GM21381 (cell line): ENCODE measurements at regions not wholly inside any gene's neighbourhood (a gene's known extent, or its start where the extent isn't known, plus 50 kb on each side); places are given as distances from the start of the nearest gene placed in this dataset.

Experiments
- ATAC-seq: cut with Tn5 transposase; IDR thresholded peaks from one replicate; pipeline ENCODE4 v1.9.1; 2021; ENCODE audit warnings: mild to moderate bottlenecking, moderate library complexity; ENCODE audit not compliant: unreplicated experiment

GRCh38 chr4:34619531-34620162 is 1624.7 kb downstream of the ARAP2 start:
- ATAC-seq: no peak

- no peak for ATAC-seq
Observed at GRCh38 chr4:34628471-34628870, 1615.8 kb downstream of the ARAP2 start.

DNA sequence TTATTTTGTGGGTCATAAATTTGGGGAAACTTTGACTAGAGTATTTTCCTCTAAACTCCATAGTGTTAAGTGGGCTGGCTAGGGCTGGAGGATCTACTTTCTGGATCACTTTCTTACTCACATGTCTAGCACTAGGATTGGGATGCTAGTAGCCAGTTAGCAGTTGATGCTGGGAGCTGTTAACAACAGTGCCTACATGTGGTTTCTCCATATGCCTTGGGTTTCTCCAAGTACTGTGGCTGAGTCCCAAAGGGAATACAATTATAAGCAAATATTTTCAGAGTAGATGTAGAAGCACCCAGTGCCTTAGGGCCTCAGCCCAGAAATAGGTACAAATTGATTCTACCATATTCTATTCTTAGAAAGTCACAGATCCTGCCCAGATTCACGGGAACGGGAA is 1614.9 kb downstream of the ARAP2 start:
- ATAC-seq: no peak

- ATAC-seq: no peak
Observed at GRCh38 chr4:34633241-34633640, 1611.1 kb downstream of the ARAP2 start.

GRCh38 chr4:34636623-34637022 is 1607.7 kb downstream of the ARAP2 start:
- no peak for ATAC-seq

DNA sequence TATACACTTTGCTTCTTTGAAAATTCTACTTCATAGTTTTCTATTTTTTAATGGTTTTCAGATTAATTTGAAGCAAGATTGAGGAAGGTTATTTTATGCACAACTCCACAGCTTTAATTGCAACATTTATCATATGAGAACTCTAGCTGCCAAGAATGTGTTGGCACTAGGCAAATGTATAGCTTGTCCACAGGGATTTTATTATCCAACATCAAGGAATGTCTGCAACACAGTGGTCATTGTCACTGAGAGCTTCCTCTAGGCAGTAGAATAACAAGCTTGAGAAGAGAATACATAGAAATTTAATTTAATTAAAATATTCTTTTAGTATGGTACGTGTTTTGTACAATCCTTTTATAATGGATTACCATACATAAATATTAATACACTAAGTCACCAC is 1600.8 kb downstream of the ARAP2 start:
- ATAC-seq: no peak

- ATAC-seq: no peak
Observed at GRCh38 chr4:34644579-34645115, 1599.7 kb downstream of the ARAP2 start.

DNA sequence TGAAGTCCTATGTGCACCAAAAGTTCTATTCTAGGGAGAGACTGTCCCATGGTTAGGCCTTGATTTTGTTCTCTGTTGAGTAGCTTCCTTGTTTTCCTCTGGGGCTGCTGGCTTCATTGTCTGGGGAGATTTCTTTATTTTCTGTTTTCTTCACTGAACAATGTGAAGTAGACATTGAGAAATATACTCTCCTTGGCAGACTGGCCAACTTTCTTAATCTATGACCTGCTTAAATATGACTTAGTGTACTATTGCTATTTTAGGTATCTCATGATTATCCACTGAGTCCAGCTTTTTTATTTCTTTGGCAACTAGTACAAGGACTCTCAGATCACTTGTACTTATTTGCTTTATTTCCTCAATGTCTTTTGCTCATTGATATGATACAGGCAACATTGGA is 1594.6 kb downstream of the ARAP2 start:
- ATAC-seq: no peak

DNA sequence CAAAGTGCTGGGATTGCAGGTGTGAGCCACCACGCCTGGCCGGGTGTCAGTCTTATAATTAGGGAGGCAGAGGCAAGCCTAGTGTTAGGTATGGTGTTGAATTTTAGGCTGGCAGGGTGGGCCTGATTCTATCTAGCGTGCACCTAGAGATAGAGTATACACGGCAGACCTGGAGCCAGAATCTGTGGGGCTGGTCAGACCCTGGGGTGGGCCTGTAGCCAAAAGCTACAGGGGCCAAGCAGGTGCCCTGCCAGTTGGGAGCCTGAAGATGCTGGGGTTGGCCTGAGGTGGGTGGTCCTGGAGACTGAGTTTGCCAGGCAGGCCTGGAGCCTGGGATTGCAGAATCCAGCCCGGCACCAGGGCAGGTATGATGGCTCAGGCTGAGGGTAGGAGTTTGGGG is 1580.3 kb downstream of the ARAP2 start:
- no peak for ATAC-seq

- ATAC-seq: no peak
Observed at GRCh38 chr4:34676400-34676799, 1567.9 kb downstream of the ARAP2 start.

DNA sequence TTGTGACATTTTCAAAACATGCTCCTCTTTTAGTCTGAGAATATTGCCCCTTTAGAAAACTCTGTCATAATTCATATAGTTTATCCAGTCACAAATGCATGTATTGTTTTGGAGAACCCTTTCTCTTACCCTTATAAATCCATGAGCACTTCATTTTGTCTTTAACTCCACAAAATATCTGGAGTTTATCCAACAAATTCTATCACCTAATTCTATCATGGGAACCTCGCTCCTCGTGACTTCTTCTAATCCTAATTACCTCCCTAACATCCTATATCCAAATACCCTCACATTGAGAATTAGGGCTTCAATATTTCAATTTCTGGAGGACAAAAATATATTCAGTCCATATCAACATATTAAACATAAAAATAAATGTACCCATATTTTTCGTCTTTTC is 1565.9 kb downstream of the ARAP2 start:
- ATAC-seq: no peak

DNA sequence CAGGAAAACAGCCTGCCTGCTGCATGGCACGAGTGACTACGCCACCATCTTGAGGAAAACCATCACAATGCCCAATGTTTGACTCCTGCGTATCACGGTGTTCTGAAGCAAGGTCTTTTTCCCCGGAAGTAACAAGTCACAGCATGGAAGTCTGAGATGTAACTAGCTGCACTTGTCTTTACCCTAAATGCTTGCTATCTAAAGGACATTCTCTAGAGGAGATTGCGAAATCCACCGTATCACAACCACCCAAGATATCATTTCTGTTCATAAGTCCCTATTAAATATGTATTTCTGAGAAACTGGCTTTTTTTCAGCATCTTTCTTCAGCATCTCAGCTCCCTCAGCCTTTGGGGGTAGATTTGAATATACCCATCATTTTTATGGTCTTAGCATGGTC is 1565.1 kb downstream of the ARAP2 start:
- no peak for ATAC-seq

DNA sequence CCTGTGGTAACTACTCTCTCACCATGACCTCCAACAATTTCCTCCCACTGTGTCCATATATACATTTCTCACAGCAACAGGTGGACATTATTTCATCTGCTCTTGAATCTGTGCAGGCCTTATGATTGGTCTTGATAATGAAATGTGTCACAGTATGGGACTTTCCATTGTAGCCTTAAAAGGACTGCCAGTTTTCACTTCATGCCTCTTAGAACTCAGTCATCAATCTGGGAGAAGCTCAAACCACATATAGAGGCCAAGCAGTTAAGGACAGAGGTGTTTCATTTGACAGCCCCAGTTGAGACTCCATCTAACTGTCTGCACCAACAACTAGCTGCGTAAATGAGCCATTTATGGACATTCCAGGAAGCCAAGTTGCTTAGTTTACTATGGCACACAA is 1534.8 kb downstream of the ARAP2 start:
- no peak for ATAC-seq

DNA sequence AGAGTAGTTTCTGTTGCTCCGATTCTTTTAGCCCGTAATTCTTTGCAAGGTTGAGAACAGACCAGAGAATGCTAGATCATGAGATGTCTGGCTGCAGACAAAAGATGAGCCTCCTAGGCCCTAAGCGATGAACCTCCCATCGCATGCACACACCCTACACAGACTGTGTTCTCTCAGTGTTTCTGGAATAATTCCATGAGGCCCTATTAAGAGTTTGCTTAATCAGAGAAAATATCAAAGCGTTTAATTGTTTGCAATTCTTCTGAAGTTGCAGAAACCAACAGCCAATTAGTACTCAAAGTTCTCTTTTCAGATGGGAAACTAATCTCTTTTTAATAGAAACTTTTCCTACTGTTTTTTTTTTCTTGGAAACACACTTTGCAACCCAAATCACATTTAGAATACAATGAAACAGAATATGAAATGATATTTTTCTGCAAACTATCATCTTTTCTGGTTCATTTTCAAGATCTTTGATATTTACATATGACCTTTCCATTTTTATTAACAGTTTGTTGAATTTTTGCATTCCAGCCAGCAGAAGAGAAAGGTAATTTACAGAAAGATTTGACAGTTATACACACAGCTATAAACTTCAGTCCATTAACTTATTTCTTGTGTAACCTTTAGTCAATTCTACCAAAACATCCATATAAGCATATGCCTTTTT is 1525.6 kb downstream of the ARAP2 start:
- ATAC-seq: no peak

- no peak for ATAC-seq
Observed at GRCh38 chr4:34720571-34720970, 1523.7 kb downstream of the ARAP2 start.

DNA sequence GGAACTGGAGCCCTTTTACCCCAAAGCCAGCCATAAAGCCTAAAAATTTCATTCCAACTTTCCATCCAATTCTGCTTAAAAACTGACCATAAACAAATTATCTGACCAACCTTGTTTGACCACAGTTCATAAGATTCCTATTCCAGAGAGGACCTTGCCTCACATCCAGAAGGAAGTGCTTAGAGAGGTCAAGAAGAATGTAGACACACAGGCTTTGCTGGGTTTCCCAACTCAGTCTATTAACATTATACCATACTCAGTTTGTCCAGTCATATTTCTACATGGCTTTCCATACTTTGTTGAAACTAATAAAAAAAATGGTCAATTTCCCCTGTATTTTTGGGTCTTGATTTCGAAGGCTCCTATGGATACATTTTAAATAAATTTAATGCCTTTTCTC is 1522.5 kb downstream of the ARAP2 start:
- ATAC-seq: no peak

DNA sequence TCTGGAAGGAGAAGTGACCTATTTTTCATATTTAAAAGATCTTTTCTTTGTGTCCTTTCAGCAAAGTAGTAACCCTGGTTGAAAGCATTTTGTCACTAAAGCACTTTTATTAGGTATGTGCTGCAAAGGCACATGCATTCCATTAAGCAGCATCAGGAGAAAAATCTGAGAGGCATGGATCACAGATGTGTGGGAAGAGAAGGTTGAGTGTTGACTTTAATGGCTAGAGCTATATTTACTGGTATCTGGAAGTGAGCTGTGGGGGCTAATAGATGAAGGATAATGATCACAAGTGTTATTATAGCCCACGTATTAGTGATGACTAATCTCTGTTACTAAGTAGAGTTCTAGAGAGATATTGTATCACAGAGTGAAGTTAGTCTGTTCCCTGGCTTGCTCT is 1520.7 kb downstream of the ARAP2 start:
- no peak for ATAC-seq

- no peak for ATAC-seq
Observed at GRCh38 chr4:34724491-34724890, 1519.8 kb downstream of the ARAP2 start.

DNA sequence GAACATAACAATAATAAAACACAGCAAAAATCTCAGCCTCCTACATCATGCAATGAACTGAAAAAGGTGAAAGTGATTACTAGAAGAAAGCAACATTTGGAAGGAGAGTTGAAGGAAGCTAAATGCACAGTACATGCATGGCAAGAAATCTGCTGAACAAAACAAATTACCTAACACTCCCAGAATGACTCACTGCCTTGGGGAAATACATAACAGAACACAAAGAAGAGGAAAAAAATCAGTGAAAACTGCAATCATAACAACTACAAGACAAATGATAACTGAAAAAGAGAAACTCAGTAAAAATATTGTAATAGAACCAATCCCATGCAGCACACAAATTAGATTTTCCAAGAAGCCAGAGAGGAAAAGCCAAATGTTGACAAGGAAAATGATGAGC is 1513.2 kb downstream of the ARAP2 start:
- ATAC-seq: no peak

DNA sequence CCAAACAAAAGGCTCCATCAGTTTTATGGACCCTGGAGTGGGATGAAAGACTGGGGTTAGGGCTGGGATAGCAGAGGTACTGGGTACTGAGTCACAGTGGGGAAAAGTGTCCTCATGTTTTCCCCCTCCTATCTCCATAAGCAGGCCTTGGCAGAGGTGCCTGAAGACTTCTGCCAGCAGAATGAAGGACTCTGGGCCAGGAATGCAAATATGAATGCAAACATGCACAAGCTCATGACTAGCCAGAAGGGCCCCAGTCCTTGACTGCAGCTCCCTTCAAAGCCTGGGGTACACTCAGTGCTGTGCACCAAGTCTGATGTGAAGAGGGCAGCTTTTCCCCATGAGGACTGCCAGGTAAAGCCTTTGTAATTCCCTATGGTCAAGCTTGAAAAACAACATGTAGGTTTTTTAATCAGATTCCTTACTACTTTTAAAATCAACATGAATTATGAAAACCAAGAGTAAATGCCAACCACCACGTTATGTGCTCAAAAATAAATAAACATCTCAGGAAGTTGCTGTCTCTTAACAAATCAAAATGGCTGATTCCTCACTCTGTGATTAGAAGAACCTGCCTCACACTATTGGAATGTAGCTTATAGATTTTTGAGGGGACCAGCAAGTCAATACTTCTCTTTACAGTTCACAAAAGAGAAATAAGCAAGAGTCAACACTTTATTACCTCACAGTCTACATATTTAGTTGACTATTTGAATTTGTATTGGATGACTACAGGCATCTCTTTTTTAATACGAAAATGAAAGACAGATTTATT is 1512.0 kb downstream of the ARAP2 start:
- no peak for ATAC-seq

DNA sequence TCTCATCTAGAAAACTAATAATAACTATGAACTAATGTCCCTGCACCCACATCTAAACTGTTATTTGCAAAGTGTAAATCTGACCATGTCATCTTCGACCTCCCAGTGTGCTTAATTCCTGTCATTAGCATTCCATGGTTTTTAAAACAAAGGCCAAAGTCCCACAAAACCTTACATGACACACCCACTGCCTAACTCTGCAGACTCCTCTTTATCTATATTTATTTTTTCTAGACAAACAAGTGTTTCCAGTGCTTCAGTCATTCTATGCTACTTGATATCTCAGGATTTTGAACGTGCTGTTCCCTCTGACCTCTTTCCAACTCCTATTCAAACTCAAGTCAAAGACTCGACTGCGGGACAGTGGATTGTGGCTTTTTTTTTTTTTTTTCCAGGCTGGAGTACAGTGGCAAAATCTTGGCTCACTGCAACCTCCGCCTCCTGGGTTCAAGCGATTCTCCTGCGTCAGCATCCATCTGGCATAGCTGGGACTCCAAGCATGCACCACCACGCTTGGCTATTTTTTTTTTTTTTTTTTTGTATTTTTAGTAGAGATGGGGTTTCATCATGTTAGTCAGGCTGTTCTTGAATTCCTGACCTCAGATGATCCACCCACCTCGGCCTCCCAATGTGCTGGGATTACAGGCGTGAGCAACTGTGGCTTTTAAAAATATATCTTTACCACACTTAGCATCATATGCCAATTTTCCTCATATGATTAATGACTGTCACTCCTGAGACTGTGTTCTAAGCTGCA is 1511.0 kb downstream of the ARAP2 start:
- ATAC-seq: no peak
